ENCODE measurements at regions not wholly inside any gene's neighbourhood (a gene's known extent, or its start where the extent isn't known, plus 50 kb on each side); places are given as distances from the start of the nearest gene placed in this dataset.

- no peak overlapping the region for H3K4me3 ChIP-seq (ENCODE audit: insufficient read depth, low read depth, low read length, poor library complexity, severe bottlenecking)
- no peak overlapping the region for H3K27ac ChIP-seq (ENCODE audit: insufficient read depth, low read length, poor library complexity, severe bottlenecking)
- H3K27me3 ChIP-seq (replicated peaks; ENCODE audit: control insufficient read depth, insufficient read depth, low read length, poor library complexity, severe bottlenecking): no peaks in the 10 kb centered on the region
- H3K36me3 ChIP-seq (ENCODE audit: control insufficient read depth, insufficient read depth, low read length): no peaks in the 10 kb centered on the region
- no peaks in the 10 kb centered on the region for H3K4me1 ChIP-seq (ENCODE audit: control insufficient read depth, insufficient read depth, low read length, poor library complexity, severe bottlenecking)
- no peaks in the 10 kb centered on the region for H3K9me3 ChIP-seq (ENCODE audit: control insufficient read depth, low read length)
- DNase-seq: no peak
These were observed 1141.6 kb downstream of the KCNT2 start for GRCh38 chr1:195466639-195467038.

GRCh38 chr1:195462646-195463045, 1145.6 kb downstream of the KCNT2 start:
- H3K36me3 ChIP-seq (ENCODE audit: control insufficient read depth, insufficient read depth, low read length): no peaks in the 10 kb centered on the region
- no peak overlapping the region for H3K27ac ChIP-seq (ENCODE audit: insufficient read depth, low read length, poor library complexity, severe bottlenecking)
- H3K4me3 ChIP-seq (ENCODE audit: insufficient read depth, low read depth, low read length, poor library complexity, severe bottlenecking): no peak overlapping the region
- DNase-seq: no peak
- no peaks in the 10 kb centered on the region for H3K27me3 ChIP-seq (replicated peaks; ENCODE audit: control insufficient read depth, insufficient read depth, low read length, poor library complexity, severe bottlenecking)
- no peaks in the 10 kb centered on the region for H3K4me1 ChIP-seq (ENCODE audit: control insufficient read depth, insufficient read depth, low read length, poor library complexity, severe bottlenecking)
- no peaks in the 10 kb centered on the region for H3K9me3 ChIP-seq (ENCODE audit: control insufficient read depth, low read length)

DNA sequence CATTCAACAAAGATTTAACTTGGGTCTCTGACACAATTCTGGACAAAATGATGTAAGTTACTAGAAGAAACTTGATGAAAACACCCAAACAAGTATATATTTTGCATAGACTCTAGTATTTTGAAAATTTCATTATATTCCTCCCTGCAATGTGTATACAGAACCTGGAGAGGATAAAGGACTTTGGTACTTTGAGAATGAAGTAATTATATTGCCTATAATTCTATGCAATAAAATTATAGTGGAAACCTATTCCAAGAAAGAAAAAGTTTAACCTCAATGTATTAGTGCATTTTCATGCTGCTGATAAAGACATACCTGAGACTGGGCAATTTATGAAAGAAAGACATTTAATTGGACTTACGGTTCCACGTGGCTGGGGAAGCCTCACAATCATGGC, 1146.1 kb downstream of the KCNT2 start:
- no peak for DNase-seq
- Histone ChIP-seq H3K27ac (ENCODE audit: insufficient read depth, low read length, poor library complexity, severe bottlenecking) (no peak overlapping the region), H3K36me3 (ENCODE audit: control insufficient read depth, insufficient read depth, low read length) (no peaks in the 10 kb centered on the region), H3K27me3 (replicated peaks; ENCODE audit: control insufficient read depth, insufficient read depth, low read length, poor library complexity, severe bottlenecking) (no peaks in the 10 kb centered on the region), H3K4me1 (ENCODE audit: control insufficient read depth, insufficient read depth, low read length, poor library complexity, severe bottlenecking) (no peaks in the 10 kb centered on the region), H3K4me3 (ENCODE audit: insufficient read depth, low read depth, low read length, poor library complexity, severe bottlenecking) (no peak overlapping the region), H3K9me3 (ENCODE audit: control insufficient read depth, low read length) (no peaks in the 10 kb centered on the region)

GRCh38 chr1:195458365-195458764, 1149.9 kb downstream of the KCNT2 start:
- no peaks in the 10 kb centered on the region for H3K4me1 ChIP-seq (ENCODE audit: control insufficient read depth, insufficient read depth, low read length, poor library complexity, severe bottlenecking)
- H3K9me3 ChIP-seq (ENCODE audit: control insufficient read depth, low read length): no peaks in the 10 kb centered on the region
- no peaks in the 10 kb centered on the region for H3K27me3 ChIP-seq (replicated peaks; ENCODE audit: control insufficient read depth, insufficient read depth, low read length, poor library complexity, severe bottlenecking)
- DNase-seq: no peak
- no peak overlapping the region for H3K27ac ChIP-seq (ENCODE audit: insufficient read depth, low read length, poor library complexity, severe bottlenecking)
- no peak overlapping the region for H3K4me3 ChIP-seq (ENCODE audit: insufficient read depth, low read depth, low read length, poor library complexity, severe bottlenecking)
- H3K36me3 ChIP-seq (ENCODE audit: control insufficient read depth, insufficient read depth, low read length): no peaks in the 10 kb centered on the region

- H3K27me3 ChIP-seq (replicated peaks; ENCODE audit: control insufficient read depth, insufficient read depth, low read length, poor library complexity, severe bottlenecking): no peaks in the 10 kb centered on the region
- no peaks in the 10 kb centered on the region for H3K9me3 ChIP-seq (ENCODE audit: control insufficient read depth, low read length)
- no peaks in the 10 kb centered on the region for H3K4me1 ChIP-seq (ENCODE audit: control insufficient read depth, insufficient read depth, low read length, poor library complexity, severe bottlenecking)
- H3K36me3 ChIP-seq (ENCODE audit: control insufficient read depth, insufficient read depth, low read length): no peaks in the 10 kb centered on the region
- no peak overlapping the region for H3K27ac ChIP-seq (ENCODE audit: insufficient read depth, low read length, poor library complexity, severe bottlenecking)
- no peak overlapping the region for H3K4me3 ChIP-seq (ENCODE audit: insufficient read depth, low read depth, low read length, poor library complexity, severe bottlenecking)
- no peak for DNase-seq
These were observed 1157.4 kb downstream of the KCNT2 start for GRCh38 chr1:195450794-195451193.

- DNase-seq: no peak
- H3K4me3 ChIP-seq (ENCODE audit: insufficient read depth, low read depth, low read length, poor library complexity, severe bottlenecking): no peak overlapping the region
- no peaks in the 10 kb centered on the region for H3K4me1 ChIP-seq (ENCODE audit: control insufficient read depth, insufficient read depth, low read length, poor library complexity, severe bottlenecking)
- no peak overlapping the region for H3K27ac ChIP-seq (ENCODE audit: insufficient read depth, low read length, poor library complexity, severe bottlenecking)
- no peaks in the 10 kb centered on the region for H3K9me3 ChIP-seq (ENCODE audit: control insufficient read depth, low read length)
- no peaks in the 10 kb centered on the region for H3K36me3 ChIP-seq (ENCODE audit: control insufficient read depth, insufficient read depth, low read length)
- H3K27me3 ChIP-seq (replicated peaks; ENCODE audit: control insufficient read depth, insufficient read depth, low read length, poor library complexity, severe bottlenecking): no peaks in the 10 kb centered on the region
These were observed 1168.6 kb downstream of the KCNT2 start for GRCh38 chr1:195439661-195440060.

DNA sequence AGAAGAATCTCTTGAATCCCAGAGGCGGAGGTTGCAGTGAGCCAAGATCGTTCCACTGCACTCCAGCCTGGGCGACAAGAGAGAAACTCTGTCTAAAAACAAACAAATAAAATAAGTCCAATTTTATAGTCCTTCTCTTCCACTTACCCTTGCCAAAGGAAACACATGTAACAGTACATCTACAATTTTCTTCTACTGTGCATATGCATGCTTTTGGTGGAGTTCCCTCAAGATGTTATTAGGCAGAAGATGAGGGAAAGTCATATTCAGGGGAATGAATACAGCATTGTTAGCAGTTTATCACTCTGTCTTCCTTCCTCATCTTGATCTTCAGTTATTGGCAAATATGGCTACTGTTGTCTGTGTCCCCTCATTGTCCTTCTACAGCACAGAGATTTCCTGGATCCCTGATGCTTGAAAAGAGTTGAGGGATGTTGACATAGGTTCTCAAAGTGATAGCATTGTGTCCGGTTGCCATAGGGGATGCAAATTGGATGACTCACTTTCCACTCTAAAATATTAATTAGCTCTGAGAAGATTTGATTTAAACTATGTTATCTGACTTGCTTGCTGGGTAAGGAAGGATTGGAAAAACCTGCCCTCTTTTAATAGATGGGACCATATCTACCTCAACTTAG, 1173.6 kb downstream of the KCNT2 start:
- Histone ChIP-seq H3K4me3 (ENCODE audit: insufficient read depth, low read depth, low read length, poor library complexity, severe bottlenecking) (no peak overlapping the region), H3K36me3 (ENCODE audit: control insufficient read depth, insufficient read depth, low read length) (no peaks in the 10 kb centered on the region), H3K27me3 (replicated peaks; ENCODE audit: control insufficient read depth, insufficient read depth, low read length, poor library complexity, severe bottlenecking) (no peaks in the 10 kb centered on the region), H3K4me1 (ENCODE audit: control insufficient read depth, insufficient read depth, low read length, poor library complexity, severe bottlenecking) (no peaks in the 10 kb centered on the region), H3K27ac (ENCODE audit: insufficient read depth, low read length, poor library complexity, severe bottlenecking) (no peak overlapping the region), H3K9me3 (ENCODE audit: control insufficient read depth, low read length) (no peaks in the 10 kb centered on the region)
- no peak for DNase-seq

GRCh38 chr1:195430826-195431225, 1177.4 kb downstream of the KCNT2 start:
- H3K4me1 ChIP-seq (ENCODE audit: control insufficient read depth, insufficient read depth, low read length, poor library complexity, severe bottlenecking): no peaks in the 10 kb centered on the region
- H3K27ac ChIP-seq (ENCODE audit: insufficient read depth, low read length, poor library complexity, severe bottlenecking): no peak overlapping the region
- DNase-seq: no peak
- H3K4me3 ChIP-seq (ENCODE audit: insufficient read depth, low read depth, low read length, poor library complexity, severe bottlenecking): no peak overlapping the region
- no peaks in the 10 kb centered on the region for H3K9me3 ChIP-seq (ENCODE audit: control insufficient read depth, low read length)
- H3K36me3 ChIP-seq (ENCODE audit: control insufficient read depth, insufficient read depth, low read length): no peaks in the 10 kb centered on the region
- H3K27me3 ChIP-seq (replicated peaks; ENCODE audit: control insufficient read depth, insufficient read depth, low read length, poor library complexity, severe bottlenecking): no peaks in the 10 kb centered on the region

- H3K4me3 ChIP-seq (ENCODE audit: insufficient read depth, low read depth, low read length, poor library complexity, severe bottlenecking): no peak overlapping the region
- H3K4me1 ChIP-seq (ENCODE audit: control insufficient read depth, insufficient read depth, low read length, poor library complexity, severe bottlenecking): no peaks in the 10 kb centered on the region
- no peak for DNase-seq
- H3K36me3 ChIP-seq (ENCODE audit: control insufficient read depth, insufficient read depth, low read length): no peaks in the 10 kb centered on the region
- no peaks in the 10 kb centered on the region for H3K9me3 ChIP-seq (ENCODE audit: control insufficient read depth, low read length)
- H3K27ac ChIP-seq (ENCODE audit: insufficient read depth, low read length, poor library complexity, severe bottlenecking): no peak overlapping the region
- H3K27me3 ChIP-seq (replicated peaks; ENCODE audit: control insufficient read depth, insufficient read depth, low read length, poor library complexity, severe bottlenecking): no peaks in the 10 kb centered on the region
These were observed 1179.3 kb downstream of the KCNT2 start for GRCh38 chr1:195428927-195429326.

- H3K9me3 ChIP-seq (ENCODE audit: control insufficient read depth, low read length): no peaks in the 10 kb centered on the region
- no peak overlapping the region for H3K27ac ChIP-seq (ENCODE audit: insufficient read depth, low read length, poor library complexity, severe bottlenecking)
- no peaks in the 10 kb centered on the region for H3K27me3 ChIP-seq (replicated peaks; ENCODE audit: control insufficient read depth, insufficient read depth, low read length, poor library complexity, severe bottlenecking)
- H3K36me3 ChIP-seq (ENCODE audit: control insufficient read depth, insufficient read depth, low read length): no peaks in the 10 kb centered on the region
- H3K4me1 ChIP-seq (ENCODE audit: control insufficient read depth, insufficient read depth, low read length, poor library complexity, severe bottlenecking): no peaks in the 10 kb centered on the region
- DNase-seq: no peak
- no peak overlapping the region for H3K4me3 ChIP-seq (ENCODE audit: insufficient read depth, low read depth, low read length, poor library complexity, severe bottlenecking)
These were observed 1192.7 kb downstream of the KCNT2 start for GRCh38 chr1:195415584-195415983.
